ENCODE measurements at regions not wholly inside any gene's neighbourhood (a gene's known extent, or its start where the extent isn't known, plus 50 kb on each side); places are given as distances from the start of the nearest gene placed in this dataset.
"Not testable (repeated sequence)": the region's sequence is repeated elsewhere in the genome, so short reads cannot be mapped to it uniquely, and the experiment has no call there.

DNA sequence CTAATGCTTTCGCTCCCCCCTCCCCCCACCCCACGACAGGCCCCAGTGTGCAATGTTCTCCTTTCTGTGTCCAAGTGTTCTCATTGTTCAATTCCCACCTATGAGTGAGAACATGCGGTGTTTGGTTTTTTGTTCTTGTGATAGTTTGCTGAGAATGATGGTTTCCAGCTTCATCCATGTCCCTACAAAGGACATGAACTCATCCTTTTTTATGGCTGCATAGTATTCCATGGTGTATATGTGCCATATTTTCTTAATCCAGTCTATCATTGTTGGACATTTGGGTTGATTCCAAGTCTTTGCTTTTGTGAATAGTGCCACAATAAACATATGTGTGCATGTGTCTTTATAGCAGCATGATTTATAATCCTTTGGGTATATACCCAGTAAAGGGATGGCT is 58.5 kb upstream of the HUNK start:
- not testable (repeated sequence) for TF ChIP-seq FOXP2 (optimal IDR thresholded peaks at IDR 0.05; ENCODE audit: control extremely low read depth, extremely low read length, insufficient read depth); POLR2AphosphoS5 (IDR thresholded peaks at IDR 0.05; ENCODE audit: borderline replicate concordance, low read depth, low read length)

All from SK-N-MC (cell line).